GM23338 (cell line): ENCODE measurements at regions not wholly inside any gene's neighbourhood (a gene's known extent, or its start where the extent isn't known, plus 50 kb on each side); places are given as distances from the start of the nearest gene placed in this dataset.

Experiments used
- ATAC-seq: fragments of 200-7000 bp; cut with Tn5 transposase; 3 replicates; pipeline ENCODE4 v1.9.1; 2020
- DNase-seq: peaks from one replicate; pipeline ENCODE4 v3.0.0-alpha.2; 2015; ENCODE audit warnings: low spot score
- H2AFZ ChIP-seq: fragments of 200-600 bp; sonication (generic); 2 replicates; pipeline ENCODE4 v1.8.0; 2016; ENCODE audit warnings: antibody characterized with exemption, mild to moderate bottlenecking, moderate library complexity
- H3F3A ChIP-seq: fragments of 200-600 bp; sonication (generic); replicated peaks from 2 replicates; pipeline ENCODE4 v1.8.0; 2017; ENCODE audit warnings: antibody characterized with exemption, mixed run types, low read depth
- H3K27ac ChIP-seq: fragments of 200-600 bp; sonication (generic); 2 replicates; pipeline ENCODE4 v1.6.1; 2016; ENCODE audit warnings: low read depth
- H3K27me3 ChIP-seq: fragments of 200-600 bp; sonication (generic); 2 replicates; pipeline ENCODE4 v1.8.0; 2016; ENCODE audit warnings: mild to moderate bottlenecking, mixed run types, moderate library complexity; ENCODE audit not compliant: insufficient read depth
- H3K36me3 ChIP-seq: fragments of 200-600 bp; sonication (generic); 2 replicates; pipeline ENCODE4 v1.8.0; 2016; ENCODE audit warnings: mild to moderate bottlenecking; ENCODE audit not compliant: insufficient read depth
- H3K4me1 ChIP-seq: fragments of 200-600 bp; sonication (generic); 2 replicates; pipeline ENCODE4 v1.8.0; 2016; ENCODE audit warnings: mild to moderate bottlenecking, moderate library complexity; ENCODE audit not compliant: insufficient read depth
- H3K4me2 ChIP-seq: fragments of 200-600 bp; sonication (generic); 2 replicates; pipeline ENCODE4 v1.7.1; 2017; ENCODE audit warnings: mixed run types
- H3K4me3 ChIP-seq: fragments of 200-600 bp; sonication (generic); 2 replicates; pipeline ENCODE4 v1.6.1; 2016; ENCODE audit warnings: mixed run types
- H3K79me2 ChIP-seq: fragments of 200-600 bp; sonication (generic); replicated peaks from 2 replicates; pipeline ENCODE4 v1.8.0; 2017; ENCODE audit warnings: mild to moderate bottlenecking; ENCODE audit not compliant: insufficient read depth
- H3K9me2 ChIP-seq: fragments of 200-600 bp; sonication (generic); 2 replicates; pipeline ENCODE4 v1.8.0; 2017; ENCODE audit not compliant: insufficient read depth
- H4K20me1 ChIP-seq: fragments of 200-600 bp; sonication (generic); replicated peaks from 2 replicates; pipeline ENCODE4 v1.8.0; 2017; ENCODE audit warnings: mild to moderate bottlenecking; ENCODE audit not compliant: insufficient read depth
- H3K27ac Mint-ChIP-seq: 2 replicates; pipeline ENCODE4 v1.8.0; 2020; ENCODE audit warnings: inconsistent platforms, mild to moderate bottlenecking, moderate library complexity, mixed read lengths
- H3K27me3 Mint-ChIP-seq: 3 replicates; pipeline ENCODE4 v1.8.0; 2022; ENCODE audit warnings: low read depth, mild to moderate bottlenecking, moderate library complexity, mixed read lengths, inconsistent platforms; ENCODE audit not compliant: insufficient read depth, poor library complexity
- H3K36me3 Mint-ChIP-seq: 3 replicates; pipeline ENCODE4 v1.8.0; 2021; ENCODE audit warnings: low read depth, mild to moderate bottlenecking, inconsistent platforms, moderate library complexity, mixed read lengths
- H3K4me1 Mint-ChIP-seq: 3 replicates; pipeline ENCODE4 v1.8.0; 2020; ENCODE audit warnings: mild to moderate bottlenecking, inconsistent platforms, mixed read lengths
- H3K4me3 Mint-ChIP-seq: 3 replicates; pipeline ENCODE4 v1.8.0; 2021; ENCODE audit warnings: moderate library complexity, mild to moderate bottlenecking, inconsistent platforms, mixed read lengths
- H3K9me3 Mint-ChIP-seq: 3 replicates; pipeline ENCODE4 v1.8.0; 2020; ENCODE audit warnings: moderate library complexity, mild to moderate bottlenecking, inconsistent platforms, mixed read lengths
- CREB1 ChIP-seq: fragments of 250-450 bp; sonication (Bioruptor Pico); IDR thresholded peaks from 2 replicates; pipeline ENCODE4 v1.5.0; 2020; ENCODE audit warnings: low read depth, mild to moderate bottlenecking, moderate library complexity
- EZH2 ChIP-seq: fragments of 200-600 bp; sonication (generic); IDR thresholded peaks from one replicate; pipeline ENCODE4 v1.8.0; 2017; ENCODE audit warnings: antibody characterized with exemption, mild to moderate bottlenecking, low read depth; ENCODE audit not compliant: unreplicated experiment
- EZH2phosphoT487 ChIP-seq: fragments of 200-600 bp; sonication (generic); IDR thresholded peaks from one replicate; pipeline ENCODE4 v1.8.1; 2018; ENCODE audit warnings: antibody characterized with exemption; ENCODE audit not compliant: unreplicated experiment
- TF ChIP-seq, protein P1 (sequence below): IDR thresholded peaks from one replicate; pipeline ENCODE4 v1.6.1; 2018; ENCODE audit warnings: antibody characterized with exemption; ENCODE audit not compliant: unreplicated experiment
- TF ChIP-seq, protein P2 (sequence below): fragments of 250-450 bp; sonication (Bioruptor Pico); IDR thresholded peaks from 2 replicates; pipeline ENCODE4 v1.5.0; 2020; ENCODE audit warnings: mild to moderate bottlenecking, moderate library complexity
- TF ChIP-seq, protein P3 (sequence below), 2 experiments: fragments of 200-600 bp in 1 of 2; sonication (generic) in 1 of 2; conservative IDR thresholded peaks; 2 replicates each; pipeline versions ENCODE4 v1.5.1 to v1.6.1; 2016 to 2017; ENCODE audit warnings: antibody characterized with exemption in 2 of 2, low read depth in 2 of 2, mild to moderate bottlenecking in 2 of 2, moderate library complexity in 1 of 2
- TF ChIP-seq, protein P4 (sequence below): IDR thresholded peaks from 2 replicates; pipeline ENCODE4 v1.6.1; 2016; ENCODE audit warnings: antibody characterized with exemption

DNA sequence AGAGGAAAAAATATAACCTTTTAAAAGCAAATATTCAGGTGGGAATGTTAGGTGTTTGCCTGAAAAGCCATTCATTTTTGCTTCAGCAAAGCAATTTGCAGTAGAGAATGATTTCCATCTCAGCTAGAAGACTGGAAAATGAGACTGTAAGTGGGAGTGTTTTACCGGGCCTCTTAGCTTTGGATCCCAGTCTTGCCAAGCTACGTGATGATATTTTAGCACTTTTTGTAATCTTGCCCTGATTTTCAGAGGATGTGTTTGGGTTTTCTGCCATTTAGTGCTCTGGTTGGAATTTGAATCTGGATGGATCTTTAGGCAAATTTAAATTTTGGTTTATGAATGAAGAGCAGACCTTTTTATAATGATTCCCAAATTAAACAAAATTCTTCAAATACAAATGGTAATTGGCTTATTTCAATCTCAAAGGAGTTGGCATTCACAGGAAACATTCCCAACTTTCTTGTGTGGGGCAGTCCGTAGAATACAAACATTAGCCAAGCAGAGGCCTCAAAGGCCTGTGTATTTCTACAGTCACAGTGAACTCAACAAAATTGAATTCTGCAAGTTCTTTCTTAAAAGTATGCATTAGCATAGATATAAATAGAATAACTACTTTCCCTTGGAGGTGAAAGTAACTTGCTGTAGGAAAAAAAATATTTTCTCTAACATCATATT lies 646.4 kb downstream of the CDY2B start (continued):
- TF ChIP-seq, protein P1, sequence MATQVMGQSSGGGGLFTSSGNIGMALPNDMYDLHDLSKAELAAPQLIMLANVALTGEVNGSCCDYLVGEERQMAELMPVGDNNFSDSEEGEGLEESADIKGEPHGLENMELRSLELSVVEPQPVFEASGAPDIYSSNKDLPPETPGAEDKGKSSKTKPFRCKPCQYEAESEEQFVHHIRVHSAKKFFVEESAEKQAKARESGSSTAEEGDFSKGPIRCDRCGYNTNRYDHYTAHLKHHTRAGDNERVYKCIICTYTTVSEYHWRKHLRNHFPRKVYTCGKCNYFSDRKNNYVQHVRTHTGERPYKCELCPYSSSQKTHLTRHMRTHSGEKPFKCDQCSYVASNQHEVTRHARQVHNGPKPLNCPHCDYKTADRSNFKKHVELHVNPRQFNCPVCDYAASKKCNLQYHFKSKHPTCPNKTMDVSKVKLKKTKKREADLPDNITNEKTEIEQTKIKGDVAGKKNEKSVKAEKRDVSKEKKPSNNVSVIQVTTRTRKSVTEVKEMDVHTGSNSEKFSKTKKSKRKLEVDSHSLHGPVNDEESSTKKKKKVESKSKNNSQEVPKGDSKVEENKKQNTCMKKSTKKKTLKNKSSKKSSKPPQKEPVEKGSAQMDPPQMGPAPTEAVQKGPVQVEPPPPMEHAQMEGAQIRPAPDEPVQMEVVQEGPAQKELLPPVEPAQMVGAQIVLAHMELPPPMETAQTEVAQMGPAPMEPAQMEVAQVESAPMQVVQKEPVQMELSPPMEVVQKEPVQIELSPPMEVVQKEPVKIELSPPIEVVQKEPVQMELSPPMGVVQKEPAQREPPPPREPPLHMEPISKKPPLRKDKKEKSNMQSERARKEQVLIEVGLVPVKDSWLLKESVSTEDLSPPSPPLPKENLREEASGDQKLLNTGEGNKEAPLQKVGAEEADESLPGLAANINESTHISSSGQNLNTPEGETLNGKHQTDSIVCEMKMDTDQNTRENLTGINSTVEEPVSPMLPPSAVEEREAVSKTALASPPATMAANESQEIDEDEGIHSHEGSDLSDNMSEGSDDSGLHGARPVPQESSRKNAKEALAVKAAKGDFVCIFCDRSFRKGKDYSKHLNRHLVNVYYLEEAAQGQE = no peak
- no peak for TF ChIP-seq EZH2phosphoT487
- no peak for TF ChIP-seq EZH2

DNA sequence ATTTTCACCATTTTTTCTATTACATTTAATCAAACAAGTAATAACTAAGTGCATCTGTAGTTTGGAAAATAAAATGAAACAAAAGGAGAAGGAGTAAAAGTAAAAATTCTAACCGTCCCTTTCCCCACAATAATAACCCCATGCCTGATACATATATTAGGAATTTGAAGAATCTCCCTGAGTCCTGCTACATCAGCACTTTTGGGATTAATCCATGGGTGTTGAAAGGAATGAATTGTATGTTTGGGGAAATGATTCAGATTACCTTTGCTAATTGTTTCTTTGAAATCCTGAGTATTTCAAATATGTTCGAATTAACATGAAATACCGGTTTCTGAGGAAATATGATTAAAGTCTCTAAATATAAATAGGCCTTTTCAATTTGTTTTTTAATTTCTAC lies 648.0 kb downstream of the CDY2B start:
- Histone ChIP-seq H3K27me3 (no peaks in the 10 kb centered on the region), H3K79me2 (no peaks in the 10 kb centered on the region), H3K27ac (peak overlapping the region; percentile 100), H3K4me1 (peaks cover 14% of the 10 kb centered on the region), H3K4me3 (no peak overlapping the region), H3F3A (no peaks in the 10 kb centered on the region), H2AFZ (no peak overlapping the region), H3K4me2 (no peak overlapping the region), H3K9me2 (0 out of 2 replicates have a peak, but pooled peaks cover 2% of the 10 kb centered on the region), H3K36me3 (no peaks in the 10 kb centered on the region), H4K20me1 (no peaks in the 10 kb centered on the region)
- peaks cover 5% of the 10 kb centered on the region; the same call in 1 of the 3 replicates for H3K9me3 Mint-ChIP-seq
- H3K27ac Mint-ChIP-seq = peak overlapping the region; percentile 89
- ATAC-seq (no peak), DNase-seq (peak; percentile 36)
- H3K4me3 Mint-ChIP-seq = no peak overlapping the region
- H3K36me3 Mint-ChIP-seq = peaks cover 27% of the 10 kb centered on the region
- peaks cover 31% of the 10 kb centered on the region for H3K4me1 Mint-ChIP-seq
- peaks cover 2% of the 10 kb centered on the region for H3K27me3 Mint-ChIP-seq
- TF ChIP-seq EZH2phosphoT487 = no peak
- TF ChIP-seq, protein P1 = no peak
- TF ChIP-seq, protein P2, sequence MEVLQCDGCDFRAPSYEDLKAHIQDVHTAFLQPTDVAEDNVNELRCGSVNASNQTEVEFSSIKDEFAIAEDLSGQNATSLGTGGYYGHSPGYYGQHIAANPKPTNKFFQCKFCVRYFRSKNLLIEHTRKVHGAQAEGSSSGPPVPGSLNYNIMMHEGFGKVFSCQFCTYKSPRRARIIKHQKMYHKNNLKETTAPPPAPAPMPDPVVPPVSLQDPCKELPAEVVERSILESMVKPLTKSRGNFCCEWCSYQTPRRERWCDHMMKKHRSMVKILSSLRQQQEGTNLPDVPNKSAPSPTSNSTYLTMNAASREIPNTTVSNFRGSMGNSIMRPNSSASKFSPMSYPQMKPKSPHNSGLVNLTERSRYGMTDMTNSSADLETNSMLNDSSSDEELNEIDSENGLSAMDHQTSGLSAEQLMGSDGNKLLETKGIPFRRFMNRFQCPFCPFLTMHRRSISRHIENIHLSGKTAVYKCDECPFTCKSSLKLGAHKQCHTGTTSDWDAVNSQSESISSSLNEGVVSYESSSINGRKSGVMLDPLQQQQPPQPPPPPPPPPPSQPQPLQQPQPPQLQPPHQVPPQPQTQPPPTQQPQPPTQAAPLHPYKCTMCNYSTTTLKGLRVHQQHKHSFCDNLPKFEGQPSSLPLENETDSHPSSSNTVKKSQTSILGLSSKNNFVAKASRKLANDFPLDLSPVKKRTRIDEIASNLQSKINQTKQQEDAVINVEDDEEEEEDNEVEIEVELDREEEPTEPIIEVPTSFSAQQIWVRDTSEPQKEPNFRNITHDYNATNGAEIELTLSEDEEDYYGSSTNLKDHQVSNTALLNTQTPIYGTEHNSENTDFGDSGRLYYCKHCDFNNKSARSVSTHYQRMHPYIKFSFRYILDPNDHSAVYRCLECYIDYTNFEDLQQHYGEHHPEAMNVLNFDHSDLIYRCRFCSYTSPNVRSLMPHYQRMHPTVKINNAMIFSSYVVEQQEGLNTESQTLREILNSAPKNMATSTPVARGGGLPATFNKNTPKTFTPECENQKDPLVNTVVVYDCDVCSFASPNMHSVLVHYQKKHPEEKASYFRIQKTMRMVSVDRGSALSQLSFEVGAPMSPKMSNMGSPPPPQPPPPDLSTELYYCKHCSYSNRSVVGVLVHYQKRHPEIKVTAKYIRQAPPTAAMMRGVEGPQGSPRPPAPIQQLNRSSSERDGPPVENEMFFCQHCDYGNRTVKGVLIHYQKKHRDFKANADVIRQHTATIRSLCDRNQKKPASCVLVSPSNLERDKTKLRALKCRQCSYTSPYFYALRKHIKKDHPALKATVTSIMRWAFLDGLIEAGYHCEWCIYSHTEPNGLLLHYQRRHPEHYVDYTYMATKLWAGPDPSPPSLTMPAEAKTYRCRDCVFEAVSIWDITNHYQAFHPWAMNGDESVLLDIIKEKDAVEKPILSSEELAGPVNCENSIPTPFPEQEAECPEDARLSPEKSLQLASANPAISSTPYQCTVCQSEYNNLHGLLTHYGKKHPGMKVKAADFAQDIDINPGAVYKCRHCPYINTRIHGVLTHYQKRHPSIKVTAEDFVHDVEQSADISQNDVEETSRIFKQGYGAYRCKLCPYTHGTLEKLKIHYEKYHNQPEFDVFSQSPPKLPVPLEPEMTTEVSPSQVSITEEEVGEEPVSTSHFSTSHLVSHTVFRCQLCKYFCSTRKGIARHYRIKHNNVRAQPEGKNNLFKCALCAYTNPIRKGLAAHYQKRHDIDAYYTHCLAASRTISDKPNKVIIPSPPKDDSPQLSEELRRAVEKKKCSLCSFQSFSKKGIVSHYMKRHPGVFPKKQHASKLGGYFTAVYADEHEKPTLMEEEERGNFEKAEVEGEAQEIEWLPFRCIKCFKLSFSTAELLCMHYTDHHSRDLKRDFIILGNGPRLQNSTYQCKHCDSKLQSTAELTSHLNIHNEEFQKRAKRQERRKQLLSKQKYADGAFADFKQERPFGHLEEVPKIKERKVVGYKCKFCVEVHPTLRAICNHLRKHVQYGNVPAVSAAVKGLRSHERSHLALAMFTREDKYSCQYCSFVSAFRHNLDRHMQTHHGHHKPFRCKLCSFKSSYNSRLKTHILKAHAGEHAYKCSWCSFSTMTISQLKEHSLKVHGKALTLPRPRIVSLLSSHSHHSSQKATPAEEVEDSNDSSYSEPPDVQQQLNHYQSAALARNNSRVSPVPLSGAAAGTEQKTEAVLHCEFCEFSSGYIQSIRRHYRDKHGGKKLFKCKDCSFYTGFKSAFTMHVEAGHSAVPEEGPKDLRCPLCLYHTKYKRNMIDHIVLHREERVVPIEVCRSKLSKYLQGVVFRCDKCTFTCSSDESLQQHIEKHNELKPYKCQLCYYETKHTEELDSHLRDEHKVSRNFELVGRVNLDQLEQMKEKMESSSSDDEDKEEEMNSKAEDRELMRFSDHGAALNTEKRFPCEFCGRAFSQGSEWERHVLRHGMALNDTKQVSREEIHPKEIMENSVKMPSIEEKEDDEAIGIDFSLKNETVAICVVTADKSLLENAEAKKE (CRISPR knock-in tag) = no peak
- no peak for TF ChIP-seq CREB1 (CRISPR knock-in tag)
- TF ChIP-seq, protein P3, sequence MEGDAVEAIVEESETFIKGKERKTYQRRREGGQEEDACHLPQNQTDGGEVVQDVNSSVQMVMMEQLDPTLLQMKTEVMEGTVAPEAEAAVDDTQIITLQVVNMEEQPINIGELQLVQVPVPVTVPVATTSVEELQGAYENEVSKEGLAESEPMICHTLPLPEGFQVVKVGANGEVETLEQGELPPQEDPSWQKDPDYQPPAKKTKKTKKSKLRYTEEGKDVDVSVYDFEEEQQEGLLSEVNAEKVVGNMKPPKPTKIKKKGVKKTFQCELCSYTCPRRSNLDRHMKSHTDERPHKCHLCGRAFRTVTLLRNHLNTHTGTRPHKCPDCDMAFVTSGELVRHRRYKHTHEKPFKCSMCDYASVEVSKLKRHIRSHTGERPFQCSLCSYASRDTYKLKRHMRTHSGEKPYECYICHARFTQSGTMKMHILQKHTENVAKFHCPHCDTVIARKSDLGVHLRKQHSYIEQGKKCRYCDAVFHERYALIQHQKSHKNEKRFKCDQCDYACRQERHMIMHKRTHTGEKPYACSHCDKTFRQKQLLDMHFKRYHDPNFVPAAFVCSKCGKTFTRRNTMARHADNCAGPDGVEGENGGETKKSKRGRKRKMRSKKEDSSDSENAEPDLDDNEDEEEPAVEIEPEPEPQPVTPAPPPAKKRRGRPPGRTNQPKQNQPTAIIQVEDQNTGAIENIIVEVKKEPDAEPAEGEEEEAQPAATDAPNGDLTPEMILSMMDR (conservative IDR thresholded peaks at IDR 0.05; ENCODE audit: low read depth in 2 of 2) = no peak
- TF ChIP-seq, protein P4, sequence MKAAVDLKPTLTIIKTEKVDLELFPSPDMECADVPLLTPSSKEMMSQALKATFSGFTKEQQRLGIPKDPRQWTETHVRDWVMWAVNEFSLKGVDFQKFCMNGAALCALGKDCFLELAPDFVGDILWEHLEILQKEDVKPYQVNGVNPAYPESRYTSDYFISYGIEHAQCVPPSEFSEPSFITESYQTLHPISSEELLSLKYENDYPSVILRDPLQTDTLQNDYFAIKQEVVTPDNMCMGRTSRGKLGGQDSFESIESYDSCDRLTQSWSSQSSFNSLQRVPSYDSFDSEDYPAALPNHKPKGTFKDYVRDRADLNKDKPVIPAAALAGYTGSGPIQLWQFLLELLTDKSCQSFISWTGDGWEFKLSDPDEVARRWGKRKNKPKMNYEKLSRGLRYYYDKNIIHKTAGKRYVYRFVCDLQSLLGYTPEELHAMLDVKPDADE = no peak
